ENCODE measurements at regions not wholly inside any gene's neighbourhood (a gene's known extent, or its start where the extent isn't known, plus 50 kb on each side); places are given as distances from the start of the nearest gene placed in this dataset.

DNA sequence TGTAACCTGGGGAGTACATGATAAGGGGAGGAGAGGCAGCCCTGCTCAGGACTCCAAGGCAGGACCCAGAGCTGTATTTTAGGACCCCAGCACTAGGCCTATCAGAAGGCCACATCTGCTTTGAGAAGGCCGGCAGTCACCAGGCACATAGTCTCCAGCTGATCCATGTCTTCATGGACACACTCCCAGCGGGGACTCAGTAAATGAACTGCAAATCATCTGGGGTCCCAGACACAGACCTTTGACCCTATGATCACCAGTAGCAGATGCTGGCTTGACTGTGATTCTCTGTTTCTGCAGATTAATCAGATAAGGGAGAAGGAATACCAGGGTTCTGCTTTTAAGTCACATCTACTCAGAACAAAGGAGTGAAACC, 341.4 kb upstream of the PODXL start:
- no peak for TF ChIP-seq POLR2AphosphoS5 (IDR thresholded peaks at IDR 0.05; ENCODE audit: insufficient read depth, low read depth, low read length)
- TF ChIP-seq, protein P1, sequence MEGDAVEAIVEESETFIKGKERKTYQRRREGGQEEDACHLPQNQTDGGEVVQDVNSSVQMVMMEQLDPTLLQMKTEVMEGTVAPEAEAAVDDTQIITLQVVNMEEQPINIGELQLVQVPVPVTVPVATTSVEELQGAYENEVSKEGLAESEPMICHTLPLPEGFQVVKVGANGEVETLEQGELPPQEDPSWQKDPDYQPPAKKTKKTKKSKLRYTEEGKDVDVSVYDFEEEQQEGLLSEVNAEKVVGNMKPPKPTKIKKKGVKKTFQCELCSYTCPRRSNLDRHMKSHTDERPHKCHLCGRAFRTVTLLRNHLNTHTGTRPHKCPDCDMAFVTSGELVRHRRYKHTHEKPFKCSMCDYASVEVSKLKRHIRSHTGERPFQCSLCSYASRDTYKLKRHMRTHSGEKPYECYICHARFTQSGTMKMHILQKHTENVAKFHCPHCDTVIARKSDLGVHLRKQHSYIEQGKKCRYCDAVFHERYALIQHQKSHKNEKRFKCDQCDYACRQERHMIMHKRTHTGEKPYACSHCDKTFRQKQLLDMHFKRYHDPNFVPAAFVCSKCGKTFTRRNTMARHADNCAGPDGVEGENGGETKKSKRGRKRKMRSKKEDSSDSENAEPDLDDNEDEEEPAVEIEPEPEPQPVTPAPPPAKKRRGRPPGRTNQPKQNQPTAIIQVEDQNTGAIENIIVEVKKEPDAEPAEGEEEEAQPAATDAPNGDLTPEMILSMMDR (IDR thresholded peaks at IDR 0.05; ENCODE audit: extremely low read depth in 1 of 2, insufficient read depth in 1 of 2, low read depth in 1 of 2, low read length in 2 of 2): no peak
